K562 (cell line): ENCODE measurements at regions not wholly inside any gene's neighbourhood (a gene's known extent, or its start where the extent isn't known, plus 50 kb on each side); places are given as distances from the start of the nearest gene placed in this dataset.
A peak's percentile ranks its signal among the peaks of the same experiment; 100 is the strongest.

Experiments
- ATAC-seq: fragments of 200-7000 bp; cut with Tn5 transposase; 3 replicates; pipeline ENCODE4 v1.9.1; 2020; ENCODE audit warnings: moderate library complexity
- BruUV-seq: library from RNA; stranded (reverse); fragments of 400-500 nt; replicated peaks from 2 replicates; lab custom pipeline; 2021; lab: Mats Ljungman, UMichigan
- CTCF ChIA-PET: fragments of 300-600 bp; formaldehyde crosslinking; extraction: SDS; loops from one replicate; lab custom pipeline; 2021; ENCODE audit warnings: low intra/inter-chr PET ratio; lab: Yijun Ruan, JAX
- POLR2A ChIA-PET: fragments of 300-600, 350-650 bp; sonication (Branson Sonifier 250); formaldehyde crosslinking; extraction: SDS; loops from one replicate; lab custom pipeline; 2021; ENCODE audit warnings: antibody characterized with exemption, inconsistent platforms; lab: Yijun Ruan, JAX
- DNase-seq, 4 experiments: peaks; one replicate each; pipeline versions ENCODE4 v3.0.0 to v3.0.0-alpha.2; 2011 to 2018; ENCODE audit warnings: low spot score in 3 of 4, mixed read lengths in 3 of 4; ENCODE audit errors: extremely low read depth in 1 of 4
- FAIRE-seq: peaks from 2 replicates; lab custom pipeline; 2011; peaks lifted over from hg19 to GRCh38; lab: Jason Lieb, UNC
- H2AFZ ChIP-seq: 2 replicates; pipeline ENCODE4 v1.6.0; 2011; ENCODE audit warnings: low read depth, low read length, control low read depth, inconsistent platforms
- H3K27ac ChIP-seq: fragments of 200-600 bp; 3 replicates; pipeline ENCODE4 v1.8.0; 2011; ENCODE audit warnings: low read depth, mild to moderate bottlenecking, control low read depth, inconsistent platforms, low read length, moderate library complexity, mixed read lengths; ENCODE audit errors: extremely low read depth
- H3K27me3 ChIP-seq, 2 experiments: fragments of 300-600 bp in 1 of 2; 2 replicates in 1 of 2; 3 replicates in 1 of 2; pipeline versions ENCODE4 v1.6.0 to v1.8.0; 2011; ENCODE audit warnings: inconsistent platforms in 2 of 2, low read length in 2 of 2, mild to moderate bottlenecking in 1 of 2, mixed read lengths in 1 of 2, moderate library complexity in 1 of 2; ENCODE audit not compliant: control insufficient read depth in 2 of 2, insufficient read depth in 2 of 2
- H3K36me3 ChIP-seq: fragments of 300-600 bp; 3 replicates; pipeline ENCODE4 v1.8.0; 2011; ENCODE audit warnings: mild to moderate bottlenecking, low read length, inconsistent platforms; ENCODE audit not compliant: control insufficient read depth, insufficient read depth
- H3K4me1 ChIP-seq, 2 experiments: fragments of 200-600 bp in 1 of 2; replicated peaks in 1 of 2; 2 replicates in 1 of 2; 3 replicates in 1 of 2; pipeline versions ENCODE4 v1.5.1 to v1.8.0; 2011; ENCODE audit warnings: inconsistent platforms in 2 of 2, low read length in 2 of 2, mild to moderate bottlenecking in 1 of 2, mixed read lengths in 1 of 2, moderate library complexity in 1 of 2; ENCODE audit not compliant: control insufficient read depth in 2 of 2, insufficient read depth in 2 of 2
- H3K4me2 ChIP-seq: 2 replicates; pipeline ENCODE4 v1.6.1; 2011; ENCODE audit warnings: low read length, control low read depth, inconsistent platforms, mixed read lengths; ENCODE audit not compliant: insufficient read depth
- H3K4me3 ChIP-seq: fragments of 200-600 bp; sonication (generic), shearing (Covaris generic); 2 replicates; pipeline ENCODE4 v1.5.1; 2016; ENCODE audit warnings: control low read depth, inconsistent platforms
- H3K79me2 ChIP-seq: fragments of 200-600 bp; 3 replicates; pipeline ENCODE4 v1.8.0; 2011; ENCODE audit warnings: low read length, inconsistent platforms; ENCODE audit not compliant: control insufficient read depth, insufficient read depth
- H3K9ac ChIP-seq, 2 experiments: 2 replicates each; pipeline versions ENCODE4 v1.6.0 to v1.6.1; 2011; ENCODE audit warnings: low read depth in 2 of 2, low read length in 2 of 2, control low read depth in 1 of 2, inconsistent platforms in 1 of 2, mild to moderate bottlenecking in 1 of 2, mixed read lengths in 1 of 2; ENCODE audit not compliant: insufficient read depth in 1 of 2
- H3K9me1 ChIP-seq: one replicate; pipeline ENCODE4 v1.6.0; 2011; ENCODE audit warnings: inconsistent platforms, mild to moderate bottlenecking, low read length, moderate library complexity; ENCODE audit not compliant: control insufficient read depth, insufficient read depth
- H3K9me3 ChIP-seq: replicated peaks from 2 replicates; pipeline ENCODE4 v1.5.1; 2011; ENCODE audit warnings: low read depth, low read length, inconsistent platforms; ENCODE audit not compliant: control insufficient read depth, insufficient read depth
- H4K20me1 ChIP-seq: replicated peaks from 2 replicates; pipeline ENCODE4 v1.6.1; 2011; ENCODE audit warnings: low read length, inconsistent platforms, mixed read lengths; ENCODE audit not compliant: control insufficient read depth, insufficient read depth
- C11orf30 ChIP-seq: fragments of 450-650 bp; IDR thresholded peaks from 2 replicates; pipeline ENCODE4 v1.6.1; 2016; ENCODE audit warnings: low read depth, mild to moderate bottlenecking
- ELF1 ChIP-seq: fragments of 200-800 bp; sonication (Bioruptor generic); IDR thresholded peaks from 2 replicates; pipeline ENCODE4 v1.6.1; 2016; ENCODE audit warnings: missing genetic modification characterization, missing compliant biosample characterization
- ETV6 ChIP-seq, 3 experiments: fragments of 150-350 bp in 1 of 3; sonication (generic) in 1 of 3; formaldehyde crosslinking in 1 of 3; IDR thresholded peaks; 2 replicates each; pipeline versions ENCODE4 v1.6.1 to v1.8.0; 2014 to 2022; ENCODE audit warnings: borderline replicate concordance in 2 of 3, low read depth in 2 of 3, antibody characterized with exemption in 1 of 3, low read length in 1 of 3, mild to moderate bottlenecking in 1 of 3, missing genetic modification reagents in 1 of 3
- HLTF ChIP-seq: fragments of 450-650 bp; IDR thresholded peaks from 2 replicates; pipeline ENCODE4 v1.6.1; 2016
- MAFF ChIP-seq: IDR thresholded peaks from 2 replicates; pipeline ENCODE4 v1.6.1; 2012; ENCODE audit warnings: low read length, improper control_type of control experiment
- MAFG ChIP-seq: fragments of 450-650 bp; conservative IDR thresholded peaks from 2 replicates; pipeline ENCODE4 v1.6.1; 2016; ENCODE audit warnings: missing genetic modification characterization, missing compliant biosample characterization
- RBM15 ChIP-seq: fragments of 200-400 bp; formaldehyde crosslinking; IDR thresholded peaks from 2 replicates; pipeline ENCODE4 v1.6.1; 2018; ENCODE audit warnings: mild to moderate bottlenecking, low read length, moderate library complexity; ENCODE audit not compliant: insufficient read depth
- ZNF316 ChIP-seq: fragments of 450-650 bp; IDR thresholded peaks from 2 replicates; pipeline ENCODE4 v1.6.1; 2016
- WGBS: fragments of 100-300 bp; shearing (Covaris generic); methylation state at CpG from one replicate; pipeline ENCODE4 v1.1.6; 2016; ENCODE audit warnings: low coverage, mixed read lengths; ENCODE audit not compliant: insufficient coverage; ENCODE audit errors: missing lambda C conversion rate; 5-methylcytosine and 5-hydroxymethylcytosine counted together
- in situ Hi-C: fragments of 300-500 bp; cut with MboI; formaldehyde crosslinking; loops from 4 replicates; pipeline ENCODE4 v1.15.0; 2018; ENCODE audit warnings: inconsistent platforms, mixed read lengths
- intact Hi-C: fragments of 100-400 bp; cut with micrococcal nuclease; formaldehyde crosslinking; loops from 2 replicates; pipeline ENCODE4 v1.14.2; 2022
- TF ChIP-seq, protein P1 (sequence below): sonication (generic); formaldehyde crosslinking; IDR thresholded peaks from 2 replicates; pipeline ENCODE4 v1.5.0; 2020; ENCODE audit warnings: missing genetic modification reagents

DNA sequence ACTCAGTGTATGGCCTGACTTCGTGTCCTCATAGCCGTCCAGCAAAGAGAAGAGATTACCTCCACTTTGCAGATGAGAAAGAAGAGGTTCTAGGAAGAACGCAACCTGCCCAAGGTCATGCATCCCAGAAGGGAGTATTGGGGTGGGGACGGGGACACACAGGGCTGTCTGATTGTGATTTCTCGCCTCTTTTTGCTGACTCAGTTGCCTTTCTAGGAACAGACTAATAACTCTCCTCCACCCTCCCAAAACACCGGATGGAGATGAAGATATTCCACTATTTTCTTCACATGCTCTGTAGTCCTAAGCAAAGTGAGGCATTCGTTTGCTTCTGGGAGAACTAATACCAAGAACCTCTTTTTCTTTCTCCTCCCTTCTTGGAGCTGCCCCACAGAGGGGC, 529.3 kb downstream of the MIAT start:
- POLR2A ChIA-PET, result no interaction called here
- CTCF ChIA-PET, result no interaction called here
- FAIRE-seq, result no peak
- intact Hi-C loops, result no loop called here
- no peak overlapping the region for H3K4me2 ChIP-seq
- no peaks in the 10 kb centered on the region for H3K9me1 ChIP-seq
- H3K4me3 ChIP-seq, result no peak overlapping the region
- 0% methylated on average over 7 of the region's 7 CpGs for WGBS
- no peak overlapping the region for H2AFZ ChIP-seq
- no peaks in the 10 kb centered on the region for H3K36me3 ChIP-seq
- no peaks in the 10 kb centered on the region for H3K9me3 ChIP-seq
- H3K9ac ChIP-seq, result no peak overlapping the region
- no peak for TF ChIP-seq ELF1 (tag)
- no peak for TF ChIP-seq HLTF
- peak; percentile 7; the same call in 1 of the 2 replicates for TF ChIP-seq MAFF
- peak; percentile 41 for TF ChIP-seq ZNF316
- 0 out of 2 replicates have a peak, but pooled peaks have one; percentile 15 for TF ChIP-seq MAFG (tag)
- TF ChIP-seq ETV6 (IDR thresholded peaks at IDR 0.05; ENCODE audit: borderline replicate concordance in 1 of 2, low read depth in 2 of 2, low read length in 1 of 2), result no peak
- TF ChIP-seq ETV6 (CRISPR knock-in tag; IDR thresholded peaks at IDR 0.05; ENCODE audit: borderline replicate concordance), result no peak
- peak; percentile 41; the same call in 1 of the 2 replicates for TF ChIP-seq C11orf30
- no peak for TF ChIP-seq RBM15
- TF ChIP-seq, protein P1, sequence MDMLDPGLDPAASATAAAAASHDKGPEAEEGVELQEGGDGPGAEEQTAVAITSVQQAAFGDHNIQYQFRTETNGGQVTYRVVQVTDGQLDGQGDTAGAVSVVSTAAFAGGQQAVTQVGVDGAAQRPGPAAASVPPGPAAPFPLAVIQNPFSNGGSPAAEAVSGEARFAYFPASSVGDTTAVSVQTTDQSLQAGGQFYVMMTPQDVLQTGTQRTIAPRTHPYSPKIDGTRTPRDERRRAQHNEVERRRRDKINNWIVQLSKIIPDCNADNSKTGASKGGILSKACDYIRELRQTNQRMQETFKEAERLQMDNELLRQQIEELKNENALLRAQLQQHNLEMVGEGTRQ, result no peak
- TF ChIP-seq, all 486 proteins: peak for 4
- BruUV-seq, result no TSS peak
- no peak for ATAC-seq
- Histone ChIP-seq H3K27me3 (no peaks in the 10 kb centered on the region), H3K4me1 (no peaks in the 10 kb centered on the region), H3K27ac (no peak overlapping the region), H3K79me2 (no peaks in the 10 kb centered on the region), H4K20me1 (no peaks in the 10 kb centered on the region)
- no peak for DNase-seq
- in situ Hi-C loops, result no loop called here
